Kidney (tissue), 13 donors: ENCODE measurements at regions not wholly inside any gene's neighbourhood (a gene's known extent, or its start where the extent isn't known, plus 50 kb on each side); places are given as distances from the start of the nearest gene placed in this dataset.

Experiments used
- DNase-seq, 5 donors: peaks; one replicate each; pipeline ENCODE4 v3.0.0-alpha.2; 2013 to 2020
- FAIRE-seq: peaks from 2 replicates; lab custom pipeline; 2012; peaks lifted over from hg19 to GRCh38; lab: Jason Lieb, UNC
- H3K27ac ChIP-seq, 2 donors: one replicate each; pipeline ENCODE4 v1.7.0; 2013; ENCODE audit warnings: low read depth in 2 of 2, low read length in 2 of 2, inconsistent platforms in 1 of 2
- H3K27me3 ChIP-seq: one replicate; pipeline ENCODE4 v1.7.1; 2013; ENCODE audit warnings: low read length, inconsistent platforms; ENCODE audit not compliant: control insufficient read depth, insufficient read depth
- H3K36me3 ChIP-seq, 3 donors: one replicate each; pipeline versions ENCODE4 v1.7.0 to v1.7.1; 2013; ENCODE audit warnings: low read length in 3 of 3, control low read depth in 1 of 3, inconsistent platforms in 1 of 3; ENCODE audit not compliant: insufficient read depth in 3 of 3, control insufficient read depth in 2 of 3
- H3K4me1 ChIP-seq, 3 donors: one replicate each; pipeline versions ENCODE4 v1.7.0 to v1.7.1; 2013; ENCODE audit warnings: low read length in 3 of 3, inconsistent platforms in 1 of 3, low read depth in 1 of 3; ENCODE audit not compliant: control insufficient read depth in 2 of 3, insufficient read depth in 2 of 3
- H3K4me3 ChIP-seq, 3 donors: one replicate each; pipeline versions ENCODE4 v1.7.0 to v1.8.1; 2013; ENCODE audit warnings: low read length in 3 of 3, control low read depth in 1 of 3, inconsistent platforms in 1 of 3
- H3K9ac ChIP-seq, 3 donors: one replicate each; pipeline versions ENCODE4 v1.7.0 to v1.7.1; 2013; ENCODE audit warnings: low read length in 3 of 3, control low read depth in 1 of 3, inconsistent platforms in 1 of 3
- H3K9me3 ChIP-seq, 3 donors: one replicate each; pipeline versions ENCODE4 v1.7.0 to v1.7.1; 2013; ENCODE audit warnings: low read length in 3 of 3, control low read depth in 1 of 3, inconsistent platforms in 1 of 3; ENCODE audit not compliant: control insufficient read depth in 2 of 3, insufficient read depth in 1 of 3
- CTCF ChIP-seq: IDR thresholded peaks from 3 replicates; pipeline ENCODE4 v1.5.1; 2012; ENCODE audit warnings: mild to moderate bottlenecking, moderate library complexity, borderline replicate concordance; ENCODE audit not compliant: insufficient read depth; ENCODE audit errors: extremely low read depth
- intact Hi-C: fragments of 100-400 bp; cut with DNase I; formaldehyde crosslinking; loops from one replicate; pipeline ENCODE4 v1.11.1; 2022
- donor health status: control.
- donor health status: control.
- donor health status: control.
- donor health status: control.
- donor health status: control.
- donor health status: DM: yes; HTN: yes; CAD: no.
- donor health status: Normal renal cell carcinoma (clear cell type).

- Histone ChIP-seq H3K4me3 (no peak overlapping the region), H3K27ac (no peak overlapping the region), H3K36me3 (no peaks in the 10 kb centered on the region), H3K9ac (no peak overlapping the region), H3K9me3 (no peaks in the 10 kb centered on the region), H3K4me1 (no peaks in the 10 kb centered on the region), H3K27me3 (no peaks in the 10 kb centered on the region)
- intact Hi-C loops, result no loop called here
- DNase-seq, result peak in 2 of 5 donors; percentile 4 to 17
- TF ChIP-seq CTCF, result no peak
- FAIRE-seq, result no peak
Measured at GRCh38 chr3:153551536-153552285, 389.7 kb downstream of the RAP2B start.

- no peaks in the 10 kb centered on the region for H3K4me1 ChIP-seq
- intact Hi-C loops, result no loop called here
- H3K27me3 ChIP-seq, result no peaks in the 10 kb centered on the region
- FAIRE-seq (no peak), DNase-seq (no peak)
- H3K36me3 ChIP-seq, result no peaks in the 10 kb centered on the region
- no peak overlapping the region for H3K27ac ChIP-seq
- TF ChIP-seq CTCF, result no peak
- H3K9ac ChIP-seq, result no peak overlapping the region
- no peak overlapping the region for H3K4me3 ChIP-seq
- no peaks in the 10 kb centered on the region for H3K9me3 ChIP-seq
Measured at GRCh38 chr3:153552887-153553604, 391.0 kb downstream of the RAP2B start.

- Histone ChIP-seq H3K27me3 (no peaks in the 10 kb centered on the region), H3K9ac (no peak overlapping the region), H3K27ac (no peak overlapping the region), H3K4me1 (no peaks in the 10 kb centered on the region), H3K9me3 (no peaks in the 10 kb centered on the region), H3K36me3 (no peaks in the 10 kb centered on the region), H3K4me3 (no peak overlapping the region)
- intact Hi-C loops, result no loop called here
- TF ChIP-seq CTCF, result no peak
- no peak for DNase-seq
- FAIRE-seq, result no peak
Measured at GRCh38 chr3:153553605-153553945, 391.5 kb downstream of the RAP2B start.
